NCI-H524 treated with DMSO at 0.1 percent for 48 hours (cell line): ENCODE measurements at regions not wholly inside any gene's neighbourhood (a gene's known extent, or its start where the extent isn't known, plus 50 kb on each side); places are given as distances from the start of the nearest gene placed in this dataset.
"Not testable (repeated sequence)": the region's sequence is repeated elsewhere in the genome, so short reads cannot be mapped to it uniquely, and the experiment has no call there.

Experiments used
- DNase-seq: peaks from one replicate; lab custom pipeline; 2025; lab: John Stamatoyannopoulos, UW

DNA sequence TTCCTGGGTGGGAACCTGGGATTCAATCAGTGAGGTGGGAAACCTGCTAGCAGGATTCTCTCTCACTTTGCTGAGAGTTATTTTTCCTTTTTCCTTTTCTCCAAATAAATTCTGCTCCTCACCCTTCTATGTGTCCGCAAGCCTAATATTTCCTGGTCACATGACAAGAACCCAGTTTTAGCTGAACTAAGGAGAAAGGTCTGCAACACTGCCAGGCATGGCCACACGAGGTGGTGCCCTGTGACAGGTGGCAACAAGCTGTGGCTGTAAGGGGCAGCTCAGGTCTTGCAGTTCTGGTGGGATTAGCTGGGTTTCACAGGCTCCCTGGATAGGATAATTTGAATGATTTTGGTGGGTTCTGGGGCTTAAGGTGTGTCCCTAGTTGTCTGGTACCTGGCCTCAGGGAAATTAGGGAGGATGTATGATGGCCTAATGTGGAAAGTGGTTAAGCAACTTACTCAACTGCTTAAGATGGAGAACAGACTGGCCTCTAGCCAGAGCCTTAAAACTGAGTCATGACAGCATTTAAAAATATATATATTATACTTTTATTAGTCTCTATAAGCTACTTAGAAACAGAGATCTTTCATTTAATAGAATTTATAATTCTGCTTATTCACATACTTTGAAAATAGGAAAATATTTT is 215.0 kb downstream of the IL15 start:
- no peak for DNase-seq

DNA sequence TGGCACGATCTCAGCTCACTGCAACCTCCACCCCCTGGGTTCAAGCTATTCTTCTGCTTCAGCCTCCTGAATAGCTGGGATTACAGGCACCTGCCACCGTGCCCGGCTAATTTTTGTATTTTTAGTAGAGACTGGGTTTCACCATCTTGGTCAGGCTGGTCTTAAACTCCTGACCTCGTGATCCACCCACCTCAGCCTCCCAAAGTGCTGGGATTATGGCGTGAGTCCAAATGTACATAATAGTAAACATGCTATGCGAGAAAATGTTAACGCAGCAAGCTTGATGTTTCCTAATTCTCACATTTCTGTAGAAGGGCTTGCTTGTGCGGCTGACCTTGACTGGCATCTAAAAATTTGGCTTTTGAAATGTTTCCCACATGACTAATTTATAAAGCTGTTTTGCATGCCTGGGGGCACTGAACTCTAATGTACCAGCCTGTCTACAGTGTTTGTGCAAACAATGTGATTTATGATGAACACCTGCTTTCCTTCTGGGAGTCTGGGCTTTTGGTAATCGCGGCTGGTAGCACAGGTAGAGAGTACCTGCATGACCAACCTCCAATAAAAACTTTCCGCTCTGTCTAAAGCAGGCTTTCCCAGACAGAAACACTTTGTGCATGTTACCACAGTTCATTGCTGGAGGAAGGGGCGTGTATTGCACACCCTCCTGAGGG is 216.8 kb downstream of the IL15 start:
- DNase-seq: no peak

DNA sequence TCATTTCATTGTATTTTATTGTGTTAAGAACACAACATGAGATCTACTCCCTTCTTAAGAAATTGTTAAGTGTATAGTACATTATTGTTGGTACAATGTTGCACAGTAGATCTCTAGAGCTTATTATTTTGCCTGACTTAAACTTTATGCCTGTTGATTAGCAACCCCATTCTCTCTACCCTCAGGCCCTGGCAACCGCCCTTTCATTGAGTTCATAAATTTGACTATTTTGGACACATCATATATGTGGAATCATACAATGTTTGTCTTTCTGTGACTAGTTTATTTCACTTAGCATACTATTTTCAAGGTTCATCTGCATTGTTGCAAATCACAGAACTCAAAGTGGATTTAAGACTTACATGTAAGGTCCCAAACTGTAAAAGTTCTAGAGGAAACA is 222.1 kb downstream of the IL15 start:
- DNase-seq: no peak

DNA sequence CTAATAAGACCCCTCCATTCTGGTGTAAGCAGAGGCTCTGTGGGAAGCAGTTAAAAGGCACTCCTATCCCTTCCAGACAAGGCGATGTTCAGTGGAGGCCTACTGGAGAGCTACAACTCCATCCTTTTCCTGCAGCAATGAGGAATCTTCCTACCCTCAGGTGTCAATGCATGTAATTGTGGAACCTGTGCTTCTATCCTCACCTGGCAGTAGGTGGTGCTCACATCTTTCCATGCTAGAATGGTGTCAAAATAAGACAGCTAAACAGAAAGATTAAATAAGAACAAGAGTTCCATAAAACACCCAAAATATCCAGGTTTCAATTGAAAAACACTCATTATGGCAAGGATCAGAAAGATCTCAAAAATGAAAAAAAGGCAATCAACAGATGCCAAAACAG is 224.6 kb downstream of the IL15 start:
- DNase-seq: no peak

DNA sequence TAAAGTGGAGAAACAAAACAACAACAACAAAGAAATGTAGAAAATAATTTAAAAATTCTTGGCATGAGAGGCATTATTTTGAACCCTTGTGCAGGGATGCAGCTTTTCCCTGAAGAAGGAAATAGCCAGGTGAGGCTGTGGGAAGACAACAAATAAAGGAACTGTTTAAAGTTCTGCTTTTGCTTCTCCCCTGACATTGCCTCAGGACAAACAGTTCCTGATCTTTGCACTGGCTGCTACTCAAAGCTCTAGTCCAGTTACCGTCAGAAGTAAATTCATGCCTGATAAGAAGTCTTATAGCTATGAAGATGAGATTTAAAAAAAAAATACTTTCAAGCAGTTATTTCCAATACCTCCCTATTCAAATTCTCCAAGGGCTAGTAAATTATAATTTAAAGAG is 233.8 kb downstream of the IL15 start:
- no peak for DNase-seq

DNA sequence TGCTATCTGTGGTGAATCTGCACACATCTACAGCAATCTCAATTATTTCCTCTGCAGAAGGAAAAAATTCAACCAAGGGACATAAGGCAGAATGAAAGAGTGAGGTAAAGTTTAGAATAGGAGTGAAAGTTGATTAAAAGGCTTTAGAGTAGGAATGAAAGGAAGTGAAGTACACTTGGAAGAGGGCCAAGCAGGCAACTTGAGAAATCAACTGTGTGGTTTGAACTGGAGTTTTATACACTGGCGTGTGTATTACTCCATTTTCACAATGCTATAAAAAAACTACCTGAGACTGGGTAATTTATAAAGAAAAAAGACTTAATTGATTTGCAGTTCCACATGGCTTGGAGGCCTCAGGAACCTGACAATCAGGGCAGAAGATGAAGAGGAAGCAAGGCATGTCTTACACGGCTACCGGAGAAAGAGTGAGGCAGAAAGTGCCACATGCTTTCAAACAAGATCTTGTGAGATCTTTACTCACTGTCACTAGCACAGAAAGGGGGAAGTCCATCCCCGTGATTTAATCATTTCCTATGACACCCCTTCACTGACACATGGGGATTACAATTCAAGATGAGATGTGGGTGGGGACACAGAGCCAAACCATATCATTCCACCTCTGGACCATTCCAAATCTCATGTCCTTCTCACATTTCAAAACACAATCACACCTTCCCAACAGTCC is 234.8 kb downstream of the IL15 start:
- no peak for DNase-seq

DNA sequence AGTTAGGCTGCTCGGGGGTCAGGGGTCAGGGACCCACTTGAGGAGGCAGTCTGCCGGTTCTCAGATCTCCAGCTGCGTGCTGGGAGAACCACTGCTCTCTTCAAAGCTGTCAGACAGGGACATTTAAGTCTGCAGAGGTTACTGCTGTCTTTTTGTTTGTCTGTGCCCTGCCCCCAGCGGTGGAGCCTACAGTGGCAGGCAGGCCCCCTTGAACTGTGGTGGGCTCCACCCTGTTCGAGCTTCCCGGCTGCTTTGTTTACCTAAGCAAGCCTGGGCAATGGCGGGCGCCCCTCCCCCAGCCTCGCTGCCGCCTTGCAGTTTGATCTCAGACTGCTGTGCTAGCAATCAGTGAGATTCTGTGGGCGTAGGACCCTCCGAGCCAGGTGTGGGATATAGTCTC is 246.3 kb downstream of the IL15 start:
- not testable (repeated sequence) for DNase-seq

DNA sequence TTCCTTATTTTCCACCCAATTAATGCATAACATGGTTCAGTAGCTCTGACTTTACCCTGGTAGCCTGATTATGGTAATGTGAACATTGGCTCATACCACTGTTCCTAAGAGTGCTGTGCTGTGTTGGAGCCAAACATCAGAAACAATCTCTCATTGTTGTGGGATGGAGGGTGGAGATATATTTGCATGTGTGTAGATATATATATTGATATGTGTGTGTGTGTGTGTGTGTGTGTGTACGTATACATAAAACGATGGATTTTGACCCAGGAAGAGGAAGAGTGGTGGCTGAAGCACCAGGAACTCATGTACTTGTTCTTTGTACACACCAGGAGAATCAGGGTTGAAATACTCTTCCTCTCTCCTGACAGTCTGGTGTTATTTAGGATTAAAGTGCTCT is 247.7 kb downstream of the IL15 start:
- DNase-seq: no peak

DNA sequence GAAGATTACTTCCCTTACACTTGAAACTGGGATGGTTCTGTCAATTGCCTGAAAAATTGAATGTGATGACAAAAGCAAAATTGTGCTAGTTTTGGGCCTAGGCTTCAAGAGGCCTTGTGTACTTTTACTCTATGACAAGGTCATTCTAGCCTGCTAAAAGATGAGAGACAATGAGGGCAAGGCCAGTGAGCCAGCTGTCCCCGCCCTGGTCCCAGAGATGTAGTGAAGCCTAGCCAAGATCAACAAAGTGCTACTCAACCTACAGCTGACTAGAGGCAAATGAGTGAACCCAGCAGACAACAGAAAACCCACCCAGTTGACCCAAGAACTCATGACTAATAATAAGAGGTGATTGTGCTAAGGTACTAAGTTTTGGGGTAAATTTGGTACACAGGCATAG is 248.7 kb downstream of the IL15 start:
- DNase-seq: no peak

DNA sequence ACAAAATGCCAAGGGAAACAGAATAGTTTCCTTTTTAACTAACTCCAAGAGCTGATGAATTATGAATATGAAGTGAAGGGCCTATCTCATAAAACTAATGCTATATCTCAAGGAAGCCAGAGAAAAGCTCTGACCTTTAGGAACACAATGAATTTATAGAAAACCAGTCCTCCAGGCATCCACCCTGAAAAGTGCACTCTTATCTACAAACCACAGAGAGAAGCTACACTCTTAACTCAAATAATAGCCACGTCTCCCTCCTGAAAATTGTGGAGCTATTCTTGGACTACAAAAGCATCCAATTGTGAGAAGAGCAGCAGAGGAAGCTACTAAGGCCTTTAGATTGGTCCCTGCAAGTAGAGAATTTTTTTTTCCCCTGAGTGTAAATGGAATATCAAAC is 253.9 kb downstream of the IL15 start:
- no peak for DNase-seq

DNA sequence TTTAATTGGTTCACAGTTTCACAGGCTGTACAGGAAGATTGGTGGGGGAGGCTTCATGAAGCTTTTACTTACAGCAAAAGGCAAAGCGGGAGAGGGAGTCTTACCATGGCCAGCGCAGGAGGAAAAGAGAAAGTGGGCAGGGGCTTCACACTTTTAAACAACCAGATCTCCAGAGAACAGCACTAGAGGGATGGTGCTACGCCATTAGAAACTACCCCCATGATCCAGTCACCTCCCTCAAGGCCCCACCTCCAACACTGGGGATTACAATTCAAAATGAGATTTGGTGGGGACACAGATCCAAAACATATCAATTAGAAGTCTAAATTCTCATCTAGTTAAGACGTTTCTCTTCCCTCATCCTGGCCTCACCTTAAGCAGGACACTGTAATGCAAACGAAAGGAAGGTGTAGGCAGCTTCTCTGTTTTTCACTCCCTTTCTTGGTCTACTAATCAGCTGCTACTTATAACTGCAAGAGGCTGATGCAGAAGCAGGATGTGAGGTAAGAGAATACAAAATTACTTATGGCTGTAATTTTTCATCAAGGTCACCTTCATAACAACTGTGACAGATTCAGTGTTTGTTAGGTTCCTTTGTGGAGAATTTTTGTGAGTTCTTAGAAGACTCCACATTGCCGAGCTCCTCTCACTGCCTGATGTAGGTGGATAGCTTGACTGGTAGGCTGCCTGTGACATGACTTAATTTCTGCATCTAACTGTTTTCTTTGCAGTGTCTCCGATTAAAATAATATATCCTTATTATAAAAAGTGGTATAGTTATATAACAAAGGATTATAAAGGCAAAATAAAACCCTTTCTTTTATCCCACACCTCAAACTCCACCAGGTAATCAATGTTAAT is 255.1 kb downstream of the IL15 start:
- DNase-seq: no peak

DNA sequence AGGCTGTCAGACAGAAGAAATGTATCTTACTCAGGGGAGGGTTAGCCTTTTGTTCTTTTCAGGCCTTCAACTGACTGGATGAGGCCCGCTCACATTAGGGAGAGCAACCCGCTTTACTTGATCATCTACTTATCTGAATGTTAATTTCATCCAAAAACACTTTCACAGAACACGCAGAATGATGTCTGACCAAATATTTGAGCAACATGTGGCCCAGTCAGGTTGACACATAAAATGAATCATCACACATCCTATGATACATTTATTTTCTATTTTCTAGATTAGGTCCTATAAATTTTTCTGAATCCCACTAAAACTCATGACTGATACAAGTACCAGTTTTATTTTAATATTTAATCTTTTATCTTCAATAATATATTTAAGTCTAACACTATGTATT is 260.3 kb downstream of the IL15 start:
- no peak for DNase-seq

DNA sequence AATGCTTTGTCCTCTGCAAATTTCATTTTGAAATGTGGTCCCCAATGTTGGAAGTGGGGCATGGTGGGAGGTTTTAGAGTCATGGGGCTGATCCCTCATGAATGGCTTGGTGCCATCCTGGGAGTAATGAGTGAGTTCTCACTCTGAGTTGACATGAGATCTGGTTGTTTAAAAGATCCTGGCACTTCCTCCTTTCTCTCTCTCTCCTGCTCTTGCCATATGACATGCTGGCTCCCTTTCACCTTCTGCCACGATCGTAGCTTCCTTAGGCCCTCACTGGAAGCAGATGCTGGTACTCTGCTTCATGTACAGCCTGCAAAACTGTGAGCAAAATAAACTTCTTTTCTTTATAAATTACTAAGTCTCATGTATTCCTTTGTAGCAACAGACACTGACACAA is 262.0 kb downstream of the IL15 start:
- no peak for DNase-seq

DNA sequence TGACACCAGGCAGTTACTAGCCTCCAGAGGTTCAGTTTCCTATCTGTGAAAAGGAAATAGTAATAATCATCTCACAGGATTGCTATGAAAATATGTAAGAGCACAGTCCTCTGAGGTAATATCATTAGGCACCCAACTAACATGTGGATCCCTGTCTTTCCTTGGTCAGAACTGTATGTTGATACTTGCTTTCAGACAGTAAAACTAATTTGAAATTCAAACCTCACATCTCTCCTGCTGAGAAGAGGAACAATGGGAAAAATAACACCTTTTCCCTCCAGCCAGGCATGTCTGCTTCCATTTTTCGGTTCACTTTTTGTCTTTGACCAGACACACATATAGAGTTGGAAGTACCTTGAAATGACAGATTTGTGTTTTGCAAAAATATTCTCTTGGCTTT is 262.7 kb downstream of the IL15 start:
- DNase-seq: no peak

DNA sequence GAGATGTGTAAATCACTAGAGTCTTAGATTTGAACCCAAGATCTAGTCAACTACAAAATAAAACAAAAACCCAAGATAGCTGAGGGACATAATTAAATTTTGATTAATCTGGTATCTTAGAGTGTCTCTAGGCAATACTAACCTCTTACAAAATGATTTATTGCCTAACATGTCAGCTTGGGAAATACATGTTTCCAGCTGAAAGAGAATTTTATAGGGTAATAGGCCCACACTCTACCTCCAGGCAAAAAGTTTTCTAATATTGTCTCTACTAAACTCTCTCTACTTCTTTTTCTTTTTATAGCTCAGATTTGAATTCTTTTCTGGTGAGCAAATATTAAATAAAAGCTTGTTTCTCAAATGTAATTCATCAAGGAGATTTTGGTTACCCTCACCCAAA is 263.2 kb downstream of the IL15 start:
- DNase-seq: no peak

DNA sequence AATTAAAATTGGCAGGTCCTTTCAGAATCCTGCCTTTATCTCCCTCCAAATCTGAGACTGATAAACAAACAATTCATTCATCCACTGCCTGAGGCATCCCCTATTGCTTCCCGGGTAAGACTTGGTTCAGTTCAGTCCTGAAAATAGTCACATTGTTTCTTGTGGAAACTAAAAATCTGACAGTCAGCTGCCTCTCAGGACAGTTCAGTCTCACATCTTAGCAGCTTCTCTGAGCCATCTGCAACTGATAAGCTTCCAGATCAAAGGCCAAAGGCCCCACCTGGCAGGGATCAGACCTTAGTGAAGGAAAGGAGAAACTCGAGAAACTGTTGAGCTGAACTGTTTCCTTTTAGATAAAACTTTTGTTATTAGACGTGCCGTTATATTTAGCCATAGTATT is 264.5 kb downstream of the IL15 start:
- no peak for DNase-seq

DNA sequence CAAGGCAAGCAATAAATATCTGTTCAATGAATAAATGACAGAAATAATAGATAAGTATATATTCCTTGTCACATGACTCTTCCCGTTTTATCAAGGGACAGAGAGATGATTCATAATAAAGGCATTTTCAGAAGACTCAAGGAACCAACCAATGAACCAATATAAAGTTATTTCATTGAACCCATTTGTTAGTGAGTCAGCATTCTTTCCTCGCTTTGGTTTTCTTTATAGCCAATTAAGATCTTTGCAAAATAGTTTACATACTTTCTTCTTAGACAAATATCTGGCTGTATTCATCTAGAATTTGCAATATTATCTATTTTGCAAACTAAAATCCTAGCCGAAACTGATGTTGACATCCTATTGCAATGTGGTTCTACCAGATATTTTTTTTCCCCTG is 269.4 kb downstream of the IL15 start:
- DNase-seq: no peak

DNA sequence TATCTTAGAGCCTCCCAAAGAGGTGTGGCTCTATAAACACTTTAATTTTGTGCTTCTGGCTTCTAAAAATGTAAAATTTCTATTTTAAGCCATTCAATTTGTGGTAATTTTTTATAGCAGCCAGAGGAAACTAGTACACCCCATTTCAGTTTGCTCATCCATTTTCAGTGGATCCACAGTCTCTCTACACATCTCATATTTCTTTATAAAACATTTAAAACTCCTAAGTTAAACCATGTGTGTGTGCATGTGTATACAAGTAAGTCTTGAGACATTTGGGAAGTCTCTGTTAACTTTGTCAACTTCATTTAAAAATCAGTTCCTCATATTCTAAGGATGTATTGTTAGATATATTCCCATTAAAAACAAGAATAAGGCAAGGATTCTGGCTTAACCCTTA is 273.2 kb downstream of the IL15 start:
- DNase-seq: no peak

DNA sequence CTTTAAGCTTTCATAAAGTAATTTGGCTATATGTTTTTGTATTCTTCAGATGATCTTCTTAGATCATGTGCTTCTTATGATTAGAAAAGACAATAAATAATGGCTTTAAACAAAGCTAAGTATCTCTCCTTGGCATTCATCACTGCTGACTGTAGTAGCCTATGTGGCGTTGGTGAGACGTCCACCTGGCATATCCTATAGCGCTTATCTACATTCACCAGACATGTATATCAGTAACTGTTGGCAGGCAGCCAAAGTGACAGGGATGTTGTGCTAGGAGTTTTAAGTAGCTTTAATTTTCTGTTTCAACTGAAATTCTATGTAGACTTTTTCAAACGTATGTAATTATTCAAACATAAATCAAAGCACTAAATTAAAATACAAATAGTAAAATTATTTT is 276.4 kb downstream of the IL15 start:
- no peak for DNase-seq

DNA sequence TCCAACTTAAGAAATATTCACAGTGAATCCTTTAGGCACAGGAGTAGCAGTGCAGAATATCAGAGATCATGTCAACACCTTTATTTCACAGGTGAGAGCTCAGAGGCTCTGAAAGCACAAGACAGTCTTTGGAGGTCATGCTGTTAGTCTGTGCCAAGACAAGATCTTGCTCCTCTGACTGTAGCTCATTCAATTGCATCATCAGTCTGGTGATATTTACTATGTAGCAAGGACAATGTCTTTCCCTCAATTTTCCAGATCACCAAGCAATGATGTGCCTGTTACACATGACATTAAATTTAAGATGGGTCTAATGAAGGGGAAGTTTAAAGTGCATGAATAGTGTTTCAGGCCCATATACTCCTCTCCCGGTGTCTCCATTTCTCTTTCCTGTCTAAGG is 277.5 kb downstream of the IL15 start:
- DNase-seq: no peak

DNA sequence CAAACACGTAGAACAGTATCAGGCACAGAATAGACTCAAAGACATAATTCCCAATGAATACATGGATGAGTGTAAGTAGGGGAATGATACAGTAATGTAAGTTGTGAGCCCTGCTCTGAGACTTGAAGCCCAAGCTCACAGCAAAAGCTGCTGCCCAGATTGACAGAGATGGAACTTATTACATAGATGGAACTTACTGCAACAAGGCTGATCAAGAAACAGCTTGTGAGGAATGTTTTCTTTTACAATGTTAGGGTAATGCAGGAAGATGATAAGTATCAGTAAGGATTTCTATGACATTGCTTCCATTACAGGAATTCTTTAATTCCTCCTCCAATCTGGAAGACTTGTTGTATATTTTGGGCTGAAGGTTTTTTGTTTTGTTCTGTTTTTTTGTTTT is 278.4 kb downstream of the IL15 start:
- DNase-seq: no peak

DNA sequence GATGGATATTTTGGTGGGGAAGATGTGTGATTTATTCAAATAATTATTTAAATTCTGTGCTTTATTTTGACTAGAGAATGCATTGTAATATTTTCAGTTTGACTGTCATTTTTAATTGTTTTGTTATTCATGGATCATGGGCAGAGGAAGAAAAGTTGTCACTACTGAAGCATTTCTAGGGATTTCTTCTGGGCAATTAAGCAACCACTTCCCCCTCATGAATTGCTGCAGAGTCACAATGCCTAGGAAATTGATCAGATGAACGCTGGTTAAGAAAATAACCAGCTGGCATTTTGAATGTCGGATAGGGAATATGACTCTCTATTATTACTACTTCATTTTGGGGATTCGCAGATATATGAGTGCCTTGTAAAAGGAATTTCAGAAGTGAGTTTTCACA is 283.3 kb downstream of the IL15 start:
- no peak for DNase-seq

DNA sequence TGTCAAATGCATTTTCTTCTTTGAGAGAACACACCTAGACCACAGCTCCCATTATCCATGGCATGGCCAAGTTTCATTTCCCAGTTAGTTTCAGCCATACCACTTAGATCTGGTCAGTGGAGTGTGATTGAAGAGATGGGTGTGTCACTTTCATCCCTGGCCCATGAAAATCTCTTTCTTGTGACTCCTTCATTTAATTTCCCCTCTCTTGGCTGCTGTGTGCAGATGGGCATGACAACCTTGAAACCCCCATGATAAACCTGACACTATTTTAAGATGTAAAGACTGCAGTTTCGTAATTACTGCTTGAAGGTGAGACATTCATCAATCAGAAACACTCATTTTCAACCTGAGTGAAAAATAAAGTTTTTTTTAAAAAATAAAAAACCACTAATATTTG is 284.9 kb downstream of the IL15 start:
- no peak for DNase-seq
